GM12872 (cell line): ENCODE measurements at regions not wholly inside any gene's neighbourhood (a gene's known extent, or its start where the extent isn't known, plus 50 kb on each side); places are given as distances from the start of the nearest gene placed in this dataset.

Source experiments
- CTCF ChIP-seq: IDR thresholded peaks from 3 replicates; pipeline ENCODE4 v1.5.1; 2011; ENCODE audit warnings: low read depth, mild to moderate bottlenecking, low read length, moderate library complexity; ENCODE audit not compliant: insufficient read depth

GRCh38 chrX:8288590-8288989 is 117.5 kb upstream of the VCX2 start:
- TF ChIP-seq CTCF = no peak

- TF ChIP-seq CTCF = no peak
Measured at GRCh38 chrX:8289523-8289922, 118.5 kb upstream of the VCX2 start.

- no peak for TF ChIP-seq CTCF
Measured at GRCh38 chrX:8297766-8298165, 126.7 kb upstream of the VCX2 start.

GRCh38 chrX:8304668-8305067 is 133.6 kb upstream of the VCX2 start:
- TF ChIP-seq CTCF = no peak

- no peak for TF ChIP-seq CTCF
Measured at GRCh38 chrX:8305350-8305749, 134.3 kb upstream of the VCX2 start.

GRCh38 chrX:8306291-8306925 is 135.3 kb upstream of the VCX2 start:
- no peak for TF ChIP-seq CTCF

GRCh38 chrX:8310409-8310808 is 139.3 kb upstream of the VCX2 start:
- no peak for TF ChIP-seq CTCF
